ENCODE measurements at regions not wholly inside any gene's neighbourhood (a gene's known extent, or its start where the extent isn't known, plus 50 kb on each side); places are given as distances from the start of the nearest gene placed in this dataset.

- 60% methylated on average over 1 of the region's 1 CpG for WGBS (ENCODE audit: insufficient coverage)
- Histone ChIP-seq H3K36me3 (ENCODE audit: control insufficient read depth, insufficient read depth, low read length) (no peaks in the 10 kb centered on the region), H3K27ac (ENCODE audit: low read length) (no peak overlapping the region), H3K27me3 (ENCODE audit: control insufficient read depth, insufficient read depth, low read length) (no peaks in the 10 kb centered on the region), H3K4me1 (ENCODE audit: control insufficient read depth, insufficient read depth, low read length) (no peaks in the 10 kb centered on the region), H3K4me3 (ENCODE audit: low read length) (no peak overlapping the region), H3K9me3 (replicated peaks; ENCODE audit: control insufficient read depth, low read depth, low read length) (no peaks in the 10 kb centered on the region)
- DNase-seq = no peak
Measured at GRCh38 chr3:159001711-159002110, 199.9 kb downstream of the MFSD1 start.

DNA sequence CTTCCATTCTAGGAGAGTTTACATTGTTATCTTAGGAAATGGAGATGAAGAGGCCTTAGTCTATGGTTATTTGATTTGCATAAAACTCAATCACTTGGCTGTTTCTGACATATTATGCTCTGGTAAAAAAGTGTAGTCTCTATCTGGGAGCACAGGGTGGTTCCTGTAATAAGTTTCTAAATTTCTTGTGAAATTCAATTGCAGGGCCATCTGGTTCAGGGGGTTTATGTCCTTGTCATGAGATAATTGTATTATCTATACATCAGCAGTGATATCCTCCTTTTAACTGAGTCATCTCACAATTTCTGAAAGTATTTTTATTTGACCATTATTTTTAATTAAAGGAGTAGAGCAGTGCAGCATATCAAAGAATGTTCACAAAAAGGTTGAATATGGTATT lies 203.3 kb downstream of the MFSD1 start:
- Histone ChIP-seq H3K27ac (ENCODE audit: low read length) (no peak overlapping the region), H3K9me3 (replicated peaks; ENCODE audit: control insufficient read depth, low read depth, low read length) (no peaks in the 10 kb centered on the region), H3K36me3 (ENCODE audit: control insufficient read depth, insufficient read depth, low read length) (no peaks in the 10 kb centered on the region), H3K4me3 (ENCODE audit: low read length) (no peak overlapping the region), H3K27me3 (ENCODE audit: control insufficient read depth, insufficient read depth, low read length) (no peaks in the 10 kb centered on the region), H3K4me1 (ENCODE audit: control insufficient read depth, insufficient read depth, low read length) (no peaks in the 10 kb centered on the region)
- no peak for DNase-seq

DNA sequence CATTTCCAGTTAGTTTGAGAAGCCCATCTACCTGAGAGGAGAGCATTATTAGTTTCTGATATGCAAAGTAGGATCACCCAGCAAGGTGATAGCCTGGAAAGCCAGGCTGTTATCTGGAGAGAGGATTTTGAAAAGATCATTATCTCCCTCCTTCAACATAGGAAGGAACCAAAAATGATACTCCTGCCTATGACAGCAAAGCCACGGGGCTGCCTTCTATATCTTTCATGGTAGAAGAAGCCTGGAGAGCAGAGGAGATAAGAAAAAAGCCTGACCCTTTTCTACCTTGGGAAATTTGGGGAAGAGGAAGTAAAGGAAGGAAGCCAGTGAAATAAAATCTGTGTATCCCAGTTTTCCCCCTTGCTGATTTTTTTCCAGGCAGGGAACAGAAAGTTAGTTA lies 205.5 kb downstream of the MFSD1 start:
- no peaks in the 10 kb centered on the region for H3K27me3 ChIP-seq (ENCODE audit: control insufficient read depth, insufficient read depth, low read length)
- no peak overlapping the region for H3K27ac ChIP-seq (ENCODE audit: low read length)
- H3K4me3 ChIP-seq (ENCODE audit: low read length) = no peak overlapping the region
- no peak for DNase-seq
- no peaks in the 10 kb centered on the region for H3K36me3 ChIP-seq (ENCODE audit: control insufficient read depth, insufficient read depth, low read length)
- no CpG with 5 or more reads among the region's 1 CpG for WGBS (ENCODE audit: insufficient coverage)
- H3K9me3 ChIP-seq (replicated peaks; ENCODE audit: control insufficient read depth, low read depth, low read length) = no peaks in the 10 kb centered on the region
- H3K4me1 ChIP-seq (ENCODE audit: control insufficient read depth, insufficient read depth, low read length) = no peaks in the 10 kb centered on the region

DNA sequence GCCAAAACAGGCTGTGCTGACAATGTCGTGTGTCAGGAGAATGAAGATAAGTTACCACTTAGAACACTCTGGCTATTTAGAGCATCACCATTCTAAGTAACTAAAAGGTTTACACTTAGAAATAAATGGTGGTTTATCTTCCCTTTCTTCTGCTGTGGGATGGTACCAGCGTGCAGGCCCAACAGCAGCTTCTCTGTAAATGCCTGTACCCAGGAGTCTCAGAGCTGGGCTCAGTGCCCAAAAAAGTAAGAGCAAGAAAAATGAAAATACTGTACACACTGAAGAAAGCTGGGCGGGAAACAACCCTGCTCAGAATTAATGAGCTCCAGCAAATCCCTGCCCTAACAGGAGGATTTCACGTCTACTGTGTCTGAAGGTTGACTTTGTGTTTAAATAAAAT lies 206.5 kb downstream of the MFSD1 start:
- Histone ChIP-seq H3K36me3 (ENCODE audit: control insufficient read depth, insufficient read depth, low read length) (no peaks in the 10 kb centered on the region), H3K27ac (ENCODE audit: low read length) (no peak overlapping the region), H3K4me3 (ENCODE audit: low read length) (no peak overlapping the region), H3K27me3 (ENCODE audit: control insufficient read depth, insufficient read depth, low read length) (no peaks in the 10 kb centered on the region), H3K9me3 (replicated peaks; ENCODE audit: control insufficient read depth, low read depth, low read length) (no peaks in the 10 kb centered on the region), H3K4me1 (ENCODE audit: control insufficient read depth, insufficient read depth, low read length) (no peaks in the 10 kb centered on the region)
- WGBS (ENCODE audit: insufficient coverage) = no CpG with 5 or more reads among the region's 4 CpGs
- DNase-seq = no peak

DNA sequence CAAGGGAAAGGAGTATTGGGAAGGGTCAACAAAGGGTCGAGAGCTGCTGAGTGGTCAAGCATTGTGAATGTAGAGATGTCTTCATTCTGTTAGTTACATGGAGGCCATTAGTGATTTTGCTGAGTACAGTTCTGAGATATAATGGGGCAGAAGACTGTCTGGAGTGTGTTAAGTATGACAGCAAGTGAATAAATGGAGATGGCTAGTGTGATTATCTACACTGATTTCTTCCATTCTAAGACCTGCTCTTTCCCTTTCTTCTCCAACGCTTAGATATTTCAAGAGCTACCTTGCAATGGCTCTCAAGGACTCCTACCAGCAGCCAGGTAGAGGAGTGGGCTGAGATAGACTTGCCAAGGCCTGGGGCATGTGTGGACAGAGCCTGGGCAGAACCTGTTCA lies 216.5 kb downstream of the MFSD1 start:
- Histone ChIP-seq H3K27me3 (ENCODE audit: control insufficient read depth, insufficient read depth, low read length) (no peaks in the 10 kb centered on the region), H3K27ac (ENCODE audit: low read length) (no peak overlapping the region), H3K4me3 (ENCODE audit: low read length) (no peak overlapping the region), H3K9me3 (replicated peaks; ENCODE audit: control insufficient read depth, low read depth, low read length) (peaks cover 14% of the 10 kb centered on the region), H3K36me3 (ENCODE audit: control insufficient read depth, insufficient read depth, low read length) (no peaks in the 10 kb centered on the region), H3K4me1 (ENCODE audit: control insufficient read depth, insufficient read depth, low read length) (no peaks in the 10 kb centered on the region)
- no peak for DNase-seq
- WGBS (ENCODE audit: insufficient coverage) = 63% methylated on average over 1 of the region's 2 CpGs

- peaks cover 12% of the 10 kb centered on the region for H3K9me3 ChIP-seq (replicated peaks; ENCODE audit: control insufficient read depth, low read depth, low read length)
- H3K4me1 ChIP-seq (ENCODE audit: control insufficient read depth, insufficient read depth, low read length) = no peaks in the 10 kb centered on the region
- H3K36me3 ChIP-seq (ENCODE audit: control insufficient read depth, insufficient read depth, low read length) = no peaks in the 10 kb centered on the region
- WGBS (ENCODE audit: insufficient coverage) = 58% methylated on average over 2 of the region's 2 CpGs
- no peak for DNase-seq
- H3K27ac ChIP-seq (ENCODE audit: low read length) = no peak overlapping the region
- no peak overlapping the region for H3K4me3 ChIP-seq (ENCODE audit: low read length)
- no peaks in the 10 kb centered on the region for H3K27me3 ChIP-seq (ENCODE audit: control insufficient read depth, insufficient read depth, low read length)
Measured at GRCh38 chr3:159025733-159026132, 223.9 kb downstream of the MFSD1 start.

GRCh38 chr3:159026510-159026909 lies 224.7 kb downstream of the MFSD1 start:
- no peak for DNase-seq
- 91% methylated on average over 1 of the region's 1 CpG for WGBS (ENCODE audit: insufficient coverage)

DNA sequence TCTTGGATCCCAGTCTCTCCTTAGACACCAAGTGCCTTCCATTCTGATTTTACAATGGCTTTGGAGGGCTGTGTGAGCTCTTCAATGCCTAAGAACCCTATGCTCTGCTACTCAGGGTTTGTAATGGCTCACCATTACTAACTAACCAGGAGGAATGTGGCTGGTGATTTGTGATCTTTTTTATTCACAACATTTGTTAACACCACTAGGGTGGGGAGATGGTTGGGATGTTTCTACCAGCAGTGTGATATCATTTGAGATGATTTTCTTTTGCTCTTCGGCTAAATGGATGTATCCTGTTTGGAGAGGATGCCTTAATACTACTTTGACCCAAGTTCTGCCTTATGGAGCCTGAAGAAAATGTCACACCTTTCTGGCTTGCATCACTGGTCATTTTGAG lies 226.9 kb downstream of the MFSD1 start:
- Histone ChIP-seq H3K27me3 (ENCODE audit: control insufficient read depth, insufficient read depth, low read length) (no peaks in the 10 kb centered on the region), H3K27ac (ENCODE audit: low read length) (no peak overlapping the region), H3K36me3 (ENCODE audit: control insufficient read depth, insufficient read depth, low read length) (no peaks in the 10 kb centered on the region), H3K4me3 (ENCODE audit: low read length) (no peak overlapping the region), H3K9me3 (replicated peaks; ENCODE audit: control insufficient read depth, low read depth, low read length) (peaks cover 2% of the 10 kb centered on the region), H3K4me1 (ENCODE audit: control insufficient read depth, insufficient read depth, low read length) (no peaks in the 10 kb centered on the region)
- no peak for DNase-seq
- WGBS (ENCODE audit: insufficient coverage) = 100% methylated on average over 1 of the region's 1 CpG

More at GRCh38 chr3:159026510-159026909, 224.7 kb downstream of the MFSD1 start:
- peaks cover 12% of the 10 kb centered on the region for H3K9me3 ChIP-seq (replicated peaks; ENCODE audit: control insufficient read depth, low read depth, low read length)
- H3K27ac ChIP-seq (ENCODE audit: low read length) = no peak overlapping the region
- H3K27me3 ChIP-seq (ENCODE audit: control insufficient read depth, insufficient read depth, low read length) = no peaks in the 10 kb centered on the region
- no peak overlapping the region for H3K4me3 ChIP-seq (ENCODE audit: low read length)
- no peaks in the 10 kb centered on the region for H3K36me3 ChIP-seq (ENCODE audit: control insufficient read depth, insufficient read depth, low read length)
- no peaks in the 10 kb centered on the region for H3K4me1 ChIP-seq (ENCODE audit: control insufficient read depth, insufficient read depth, low read length)

DNA sequence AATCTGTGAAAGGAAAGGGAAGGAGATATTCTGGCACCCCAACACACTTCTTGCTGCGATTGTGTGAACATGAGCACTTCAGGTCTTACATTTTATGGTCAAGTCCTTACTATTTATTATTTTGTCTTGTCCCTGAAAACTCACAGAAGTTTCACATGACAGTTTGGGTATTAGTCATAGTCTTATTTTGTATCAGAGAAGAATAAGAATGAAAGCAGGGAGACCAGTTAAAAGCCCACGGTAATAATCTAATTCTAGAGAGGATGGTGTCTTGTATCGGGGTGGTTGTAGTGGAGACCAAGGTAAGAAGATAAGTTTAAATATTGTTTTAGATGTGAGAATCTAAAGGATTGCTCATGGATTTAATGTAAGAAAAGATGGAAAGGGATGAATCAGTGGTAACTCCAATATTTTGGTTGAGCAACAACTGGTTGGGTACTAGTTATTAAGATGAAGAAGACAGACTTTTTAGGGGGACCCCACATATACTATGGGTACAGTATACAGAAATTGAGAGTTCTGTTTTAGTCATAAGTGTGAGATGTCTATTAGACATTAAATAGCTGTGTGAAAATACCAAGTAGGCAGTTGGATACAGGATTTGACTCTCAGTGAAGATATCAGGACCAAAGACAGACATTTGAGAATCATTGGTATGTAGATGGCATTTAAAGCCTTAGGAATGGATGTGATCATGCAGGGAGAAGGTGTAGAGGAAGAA lies 227.6 kb downstream of the MFSD1 start:
- Histone ChIP-seq H3K9me3 (replicated peaks; ENCODE audit: control insufficient read depth, low read depth, low read length) (peaks cover 2% of the 10 kb centered on the region), H3K4me1 (ENCODE audit: control insufficient read depth, insufficient read depth, low read length) (no peaks in the 10 kb centered on the region), H3K4me3 (ENCODE audit: low read length) (no peak overlapping the region), H3K27me3 (ENCODE audit: control insufficient read depth, insufficient read depth, low read length) (no peaks in the 10 kb centered on the region), H3K27ac (ENCODE audit: low read length) (no peak overlapping the region), H3K36me3 (ENCODE audit: control insufficient read depth, insufficient read depth, low read length) (no peaks in the 10 kb centered on the region)
- WGBS (ENCODE audit: insufficient coverage) = 93% methylated on average over 2 of the region's 3 CpGs
- DNase-seq = no peak

- WGBS (ENCODE audit: insufficient coverage) = no CpG with 5 or more reads among the region's 1 CpG
- H3K27ac ChIP-seq (ENCODE audit: low read length) = no peak overlapping the region
- no peak for DNase-seq
- H3K36me3 ChIP-seq (ENCODE audit: control insufficient read depth, insufficient read depth, low read length) = no peaks in the 10 kb centered on the region
- no peaks in the 10 kb centered on the region for H3K27me3 ChIP-seq (ENCODE audit: control insufficient read depth, insufficient read depth, low read length)
- no peak overlapping the region for H3K4me3 ChIP-seq (ENCODE audit: low read length)
- H3K9me3 ChIP-seq (replicated peaks; ENCODE audit: control insufficient read depth, low read depth, low read length) = peaks cover 2% of the 10 kb centered on the region
- H3K4me1 ChIP-seq (ENCODE audit: control insufficient read depth, insufficient read depth, low read length) = no peaks in the 10 kb centered on the region
Measured at GRCh38 chr3:159030138-159030670, 228.3 kb downstream of the MFSD1 start.

Measured in muscle of leg (tissue), 3 donors.